SW 1271 (cell line): ENCODE measurements at regions not wholly inside any gene's neighbourhood (a gene's known extent, or its start where the extent isn't known, plus 50 kb on each side); places are given as distances from the start of the nearest gene placed in this dataset.
A peak's percentile ranks its signal among the peaks of the same experiment; 100 is the strongest.

Source experiments
- DNase-seq, 2 experiments: peaks; one replicate each; lab custom pipeline; 2025; lab: John Stamatoyannopoulos, UW

DNA sequence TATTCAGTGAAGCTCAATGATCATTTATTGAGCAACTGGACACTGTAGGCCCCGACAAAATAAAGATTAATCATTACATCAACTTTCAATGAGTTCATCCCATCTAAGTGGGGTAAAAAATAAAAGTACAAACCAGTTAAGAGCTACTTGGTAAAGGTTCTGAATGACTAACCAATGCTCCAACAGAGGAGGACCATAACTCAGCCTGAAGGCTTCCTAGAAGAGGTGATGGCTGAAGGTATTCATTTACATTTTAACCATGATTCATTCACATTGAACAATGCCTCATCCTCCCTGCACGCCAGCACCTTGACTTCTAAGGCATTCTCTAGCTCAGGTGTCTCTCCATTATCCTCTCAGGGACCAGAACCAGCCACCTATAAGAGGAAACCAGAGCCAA lies 201.4 kb downstream of the ZNF462 start:
- DNase-seq: no peak

- DNase-seq: no peak
Observed at GRCh38 chr9:107065549-107065948, 202.6 kb downstream of the ZNF462 start.

- DNase-seq: no peak
Observed at GRCh38 chr9:107067739-107068416, 204.9 kb downstream of the ZNF462 start.

GRCh38 chr9:107068581-107068980 lies 205.6 kb downstream of the ZNF462 start:
- no peak for DNase-seq

GRCh38 chr9:107070586-107070985 lies 207.6 kb downstream of the ZNF462 start:
- no peak for DNase-seq

DNA sequence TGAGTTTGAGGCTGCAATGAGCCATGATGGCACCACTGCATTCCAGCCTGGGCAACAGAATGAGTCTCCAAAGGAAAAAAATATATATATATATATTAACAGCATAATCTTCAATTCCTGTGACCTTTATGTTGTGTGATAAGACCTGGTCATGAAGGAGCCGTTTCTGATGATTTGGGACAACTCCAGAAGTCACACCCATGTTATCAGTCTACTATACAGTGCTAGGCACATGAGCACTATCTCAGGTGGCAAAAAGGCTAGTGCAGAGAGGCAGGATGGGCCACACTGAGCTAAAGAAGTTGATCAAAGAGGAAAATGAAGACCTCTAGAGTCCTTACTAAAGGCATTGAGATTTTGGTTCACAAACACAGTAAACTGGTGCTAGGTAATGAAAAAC lies 205.0 kb upstream of the RAD23B start:
- no peak for DNase-seq

DNA sequence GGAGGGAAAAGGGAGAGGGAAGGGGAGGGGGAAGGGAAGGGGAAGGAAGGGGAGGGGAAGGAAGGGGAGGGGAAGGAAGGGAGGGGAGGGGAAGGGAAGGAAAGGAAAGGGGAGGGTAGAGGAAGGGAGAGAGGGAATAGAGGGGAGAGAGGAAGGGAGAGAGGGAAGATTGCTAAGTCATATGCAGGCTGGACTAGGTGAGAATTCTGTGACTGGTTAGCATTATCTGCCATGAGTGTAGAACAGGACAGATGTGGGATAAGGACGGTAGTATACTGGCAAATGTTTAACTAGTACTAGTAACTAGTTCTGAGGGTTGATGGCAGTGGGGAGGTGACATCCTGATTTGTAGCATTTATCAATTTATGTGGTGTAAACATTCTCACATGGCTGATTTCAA lies 203.5 kb upstream of the RAD23B start:
- DNase-seq: no peak

- DNase-seq: no peak
Observed at GRCh38 chr9:107080130-107080529, 202.9 kb upstream of the RAD23B start.

DNA sequence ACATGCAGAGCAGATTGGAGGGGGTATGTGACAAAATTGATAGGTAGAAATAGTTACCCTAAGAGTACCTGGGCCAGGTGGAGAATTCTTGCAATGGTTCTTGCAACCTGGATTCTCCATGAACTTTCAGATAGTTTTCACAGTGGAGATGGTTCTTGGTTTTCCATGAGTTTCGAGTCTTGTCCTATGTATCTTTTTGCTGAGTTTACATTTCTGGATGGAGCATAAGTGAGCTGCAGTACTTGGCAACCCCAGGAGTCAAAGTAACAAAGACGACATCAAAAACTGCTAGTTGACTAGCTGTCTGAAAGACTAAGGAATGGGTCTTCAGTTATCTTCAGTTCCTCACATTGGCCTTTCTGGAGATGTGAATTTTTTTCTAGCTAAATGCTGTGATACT lies 196.6 kb upstream of the RAD23B start:
- no peak for DNase-seq

GRCh38 chr9:107087222-107087621 lies 195.9 kb upstream of the RAD23B start:
- peak in 1 of 2 experiments; percentile 2 for DNase-seq

GRCh38 chr9:107090218-107090617 lies 192.9 kb upstream of the RAD23B start:
- DNase-seq: no peak

DNA sequence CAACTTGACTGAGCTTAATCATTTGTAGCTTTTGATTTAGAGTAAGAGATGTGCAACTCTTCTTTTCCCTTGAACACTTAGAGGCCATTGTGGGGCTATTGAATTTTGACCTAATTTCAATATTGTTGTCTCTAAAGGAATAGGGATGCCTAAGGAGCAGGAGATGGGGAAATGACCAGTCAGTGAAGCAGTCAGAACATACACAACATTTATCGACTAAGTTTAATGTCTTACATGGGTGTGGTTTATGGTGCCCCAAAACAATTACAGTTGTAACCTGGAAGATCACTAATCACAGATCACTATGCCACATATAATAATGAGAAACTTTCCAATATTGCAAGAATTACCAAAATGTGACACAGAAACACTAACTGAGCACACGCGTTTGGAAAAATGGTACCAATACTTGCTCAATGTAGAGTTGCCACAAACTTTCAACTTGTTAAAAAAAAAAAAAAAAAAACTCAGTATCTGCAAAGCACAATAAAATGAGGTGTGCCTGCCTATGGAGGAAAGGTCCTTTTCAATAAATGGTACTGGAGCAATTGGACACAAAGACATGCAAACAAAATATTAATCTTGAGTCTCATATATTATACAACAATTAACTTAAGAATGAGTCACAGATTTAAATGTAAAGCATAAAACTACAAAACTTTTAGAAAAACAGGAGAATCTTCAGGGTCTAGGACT lies 189.6 kb upstream of the RAD23B start:
- DNase-seq: no peak

GRCh38 chr9:107094370-107094769 lies 188.7 kb upstream of the RAD23B start:
- no peak for DNase-seq

GRCh38 chr9:107100591-107100990 lies 182.5 kb upstream of the RAD23B start:
- DNase-seq: no peak

- DNase-seq: no peak
Observed at GRCh38 chr9:107102011-107102410, 181.1 kb upstream of the RAD23B start.

DNA sequence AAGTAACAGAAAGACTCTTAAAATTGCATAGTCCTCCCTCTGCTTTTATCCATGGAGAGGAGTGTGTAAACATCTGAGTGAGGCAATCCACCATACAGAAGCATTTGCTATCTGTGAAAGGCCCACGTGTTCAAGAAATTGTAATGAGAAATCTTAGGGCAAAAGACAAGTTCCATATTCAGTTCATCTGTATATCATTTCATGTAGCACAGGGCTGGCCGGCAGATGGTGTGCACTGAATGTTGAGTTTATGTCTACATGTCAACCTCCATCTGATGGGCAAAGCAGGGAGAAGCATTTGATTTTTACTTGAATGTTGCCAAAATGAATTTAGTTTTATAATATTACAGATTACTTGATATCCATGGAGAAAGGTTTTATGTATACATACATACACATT lies 179.5 kb upstream of the RAD23B start:
- DNase-seq: no peak

DNA sequence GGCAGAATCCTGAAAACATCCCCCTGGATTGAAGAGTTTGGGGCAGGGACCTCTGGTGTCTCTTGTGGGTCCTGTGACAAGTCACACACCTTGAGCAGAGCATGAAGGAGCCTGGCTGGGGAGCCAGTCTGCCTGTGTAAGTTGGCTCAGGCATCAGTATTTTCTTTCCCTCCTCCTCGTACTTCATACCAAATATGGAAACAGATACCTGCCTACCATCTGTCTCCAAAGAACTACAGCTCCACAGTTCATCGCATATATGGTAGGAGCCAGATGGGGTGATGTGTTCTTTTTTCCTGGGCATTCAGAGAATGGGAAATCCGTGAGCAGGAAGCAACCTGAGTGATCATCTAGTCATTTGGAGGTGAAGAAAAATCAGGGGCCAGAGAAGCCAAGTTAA lies 177.3 kb upstream of the RAD23B start:
- DNase-seq: no peak

DNA sequence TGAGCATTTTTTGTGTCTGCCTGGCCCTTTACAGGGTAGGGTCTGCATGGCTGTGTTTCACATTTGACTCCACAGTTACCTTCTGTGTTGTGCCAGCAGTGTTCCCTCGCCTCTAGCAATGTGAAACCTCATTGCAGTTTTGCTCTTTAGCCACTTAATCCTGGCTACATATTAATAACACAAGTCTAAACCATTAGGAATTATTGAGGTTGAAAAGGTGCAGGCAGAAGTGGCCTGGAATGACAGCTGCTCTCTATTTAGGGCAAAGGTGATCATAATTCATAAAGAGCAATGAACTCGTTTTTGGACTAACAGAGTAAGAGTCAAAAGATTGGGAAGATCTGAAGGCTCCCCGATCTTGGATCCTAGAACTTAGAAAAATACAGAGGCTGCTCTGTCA lies 176.7 kb upstream of the RAD23B start:
- DNase-seq: no peak

GRCh38 chr9:107108342-107109130 lies 174.5 kb upstream of the RAD23B start:
- no peak for DNase-seq

DNA sequence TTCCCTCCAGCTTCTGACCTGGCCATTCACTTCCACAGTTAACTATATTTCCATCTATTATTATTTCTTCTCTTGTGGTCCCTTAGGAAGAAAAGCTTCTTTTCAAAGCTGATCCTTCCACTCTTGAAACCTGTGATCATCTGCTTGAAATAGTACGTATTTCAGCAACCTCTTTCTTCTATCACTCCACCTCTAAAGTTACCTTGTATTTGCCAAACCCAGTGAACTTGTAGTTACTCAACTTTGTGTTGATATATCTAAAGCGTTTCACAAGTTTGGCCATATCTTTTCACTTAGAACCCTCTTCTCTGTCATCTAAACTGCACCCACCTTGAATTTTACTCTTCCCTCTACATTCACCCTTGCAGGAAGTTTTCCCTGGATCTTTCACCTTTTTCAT lies 173.8 kb upstream of the RAD23B start:
- DNase-seq: no peak

- no peak for DNase-seq
Observed at GRCh38 chr9:107110153-107110552, 172.9 kb upstream of the RAD23B start.

DNA sequence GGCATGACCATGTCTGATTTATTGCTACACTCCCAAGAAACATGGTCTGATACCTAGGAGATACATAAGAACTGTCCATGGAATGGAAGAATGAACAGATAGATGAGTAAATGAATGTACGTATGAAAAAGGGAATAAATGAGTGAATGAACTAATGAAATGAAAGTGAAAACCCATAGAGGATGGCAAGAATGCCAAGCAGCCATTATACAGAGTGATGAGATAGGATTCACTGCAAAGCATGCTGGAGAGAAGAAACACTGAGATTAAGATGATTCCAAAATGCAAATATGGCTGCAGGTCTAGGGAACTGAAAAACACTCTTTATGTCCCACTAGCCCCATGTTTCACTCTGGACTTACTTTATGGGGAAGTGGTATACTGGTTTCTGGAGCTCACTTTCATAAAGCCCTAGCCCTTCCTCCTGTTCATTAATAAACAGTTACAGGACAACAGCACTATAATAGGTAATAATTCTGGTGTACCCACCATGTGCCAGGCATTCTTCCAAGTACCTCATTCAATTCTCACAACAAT lies 170.3 kb upstream of the RAD23B start:
- no peak for DNase-seq
